HepG2 (cell line): ENCODE measurements at regions not wholly inside any gene's neighbourhood (a gene's known extent, or its start where the extent isn't known, plus 50 kb on each side); places are given as distances from the start of the nearest gene placed in this dataset.

Source experiments
- ATAC-seq: fragments of 200-7000 bp; cut with Tn5 transposase; 3 replicates; pipeline ENCODE4 v1.9.1; 2020; ENCODE audit warnings: mild to moderate bottlenecking, moderate library complexity
- BruUV-seq: library from RNA; stranded (reverse); fragments of 400-500 nt; replicated peaks from 2 replicates; lab custom pipeline; 2021; lab: Mats Ljungman, UMichigan
- CTCF ChIA-PET: fragments of 300-600 bp; formaldehyde crosslinking; extraction: SDS; loops from one replicate; lab custom pipeline; 2021; ENCODE audit warnings: low total read pairs, inconsistent platforms, low intra/inter-chr PET ratio; lab: Yijun Ruan, JAX
- POLR2A ChIA-PET: fragments of 350-600 bp; sonication (Branson Sonifier 250); formaldehyde crosslinking; loops from one replicate; lab custom pipeline; 2020; ENCODE audit warnings: antibody characterized with exemption, inconsistent platforms; lab: Yijun Ruan, JAX
- DNase-seq: peaks from one replicate; pipeline ENCODE4 v3.0.0-alpha.2; 2015; ENCODE audit warnings: low spot score
- FAIRE-seq: peaks from 3 replicates; lab custom pipeline; 2011; peaks lifted over from hg19 to GRCh38; lab: Jason Lieb, UNC
- H2AFZ ChIP-seq: one replicate; pipeline ENCODE4 v1.6.1; 2011; ENCODE audit warnings: low read length, inconsistent platforms
- H3K27ac ChIP-seq: fragments of 300-600 bp; 3 replicates; pipeline ENCODE4 v1.8.0; 2011; ENCODE audit warnings: mixed run types, mild to moderate bottlenecking, mixed read lengths, low read length, inconsistent platforms; ENCODE audit not compliant: insufficient read depth; ENCODE audit errors: extremely low read length
- H3K27me3 ChIP-seq, 2 experiments: fragments of 200-600 bp in 1 of 2; 2 replicates in 1 of 2; 3 replicates in 1 of 2; pipeline versions ENCODE4 v1.6.0 to v1.8.0; 2011; ENCODE audit warnings: low read length in 2 of 2, mild to moderate bottlenecking in 2 of 2, moderate library complexity in 2 of 2, inconsistent platforms in 1 of 2; ENCODE audit not compliant: insufficient read depth in 2 of 2, control insufficient read depth in 1 of 2
- H3K36me3 ChIP-seq, 2 experiments: fragments of 200-600 bp in 1 of 2; replicated peaks in 1 of 2; 2 replicates in 1 of 2; 3 replicates in 1 of 2; pipeline versions ENCODE4 v1.5.1 to v1.8.0; 2011; ENCODE audit warnings: low read length in 2 of 2, inconsistent platforms in 1 of 2; ENCODE audit not compliant: insufficient read depth in 2 of 2, control insufficient read depth in 1 of 2
- H3K4me1 ChIP-seq: 2 replicates; pipeline ENCODE4 v1.5.1; 2012; ENCODE audit warnings: low read length, inconsistent platforms; ENCODE audit not compliant: insufficient read depth
- H3K4me2 ChIP-seq: 2 replicates; pipeline ENCODE4 v1.6.0; 2011; ENCODE audit warnings: low read depth, low read length, inconsistent platforms
- H3K4me3 ChIP-seq, 3 experiments: fragments of 200-600 bp in 1 of 3; sonication (generic), shearing (Covaris generic) in 1 of 3; replicated peaks in 1 of 3; 2 replicates each; pipeline ENCODE4 v1.5.1; 2011 to 2016; ENCODE audit warnings: low read length in 3 of 3, inconsistent platforms in 2 of 3, low read depth in 2 of 3, mild to moderate bottlenecking in 2 of 3, control low read depth in 1 of 3, mixed read lengths in 1 of 3; ENCODE audit not compliant: insufficient read depth in 1 of 3
- H3K79me2 ChIP-seq: one replicate; pipeline ENCODE4 v1.6.1; 2011; ENCODE audit warnings: low read length, inconsistent platforms; ENCODE audit not compliant: insufficient read depth
- H3K9ac ChIP-seq: 2 replicates; pipeline ENCODE4 v1.6.0; 2011; ENCODE audit warnings: mild to moderate bottlenecking, low read depth, low read length, inconsistent platforms; ENCODE audit not compliant: insufficient read depth
- H3K9me3 ChIP-seq: 2 replicates; pipeline ENCODE4 v1.5.1; 2012; ENCODE audit warnings: mild to moderate bottlenecking, low read length
- H4K20me1 ChIP-seq: 2 replicates; pipeline ENCODE4 v1.6.0; 2011; ENCODE audit warnings: inconsistent platforms, mild to moderate bottlenecking, low read length, moderate library complexity; ENCODE audit not compliant: insufficient read depth
- ATF7 ChIP-seq, 2 experiments: fragments of 450-650 bp in 1 of 2; sonication (generic) in 1 of 2; formaldehyde crosslinking in 1 of 2; IDR thresholded peaks; 2 replicates each; pipeline versions ENCODE4 v1.4.0 to v1.6.1; 2016 to 2020; ENCODE audit warnings: antibody characterized with exemption in 1 of 2, mild to moderate bottlenecking in 1 of 2, missing genetic modification reagents in 1 of 2
- FOSL2 ChIP-seq: sonication (generic); formaldehyde crosslinking; IDR thresholded peaks from 2 replicates; pipeline ENCODE4 v1.4.0; 2020; ENCODE audit warnings: missing genetic modification reagents
- GABPA ChIP-seq, 2 experiments: IDR thresholded peaks; 2 replicates each; pipeline ENCODE4 v1.6.1; 2011 to 2016; ENCODE audit warnings: low read depth in 2 of 2, low read length in 1 of 2, missing biosample characterization in 1 of 2, missing genetic modification characterization in 1 of 2
- RBFOX2 ChIP-seq: fragments of 200-400 bp; formaldehyde crosslinking; IDR thresholded peaks from 2 replicates; pipeline ENCODE4 v1.6.1; 2017; ENCODE audit warnings: low read depth, mild to moderate bottlenecking, low read length
- SNAPC2 ChIP-seq: sonication (generic); formaldehyde crosslinking; IDR thresholded peaks from 2 replicates; pipeline ENCODE4 v1.8.1; 2022; ENCODE audit warnings: mild to moderate bottlenecking, missing genetic modification reagents
- ZNF180 ChIP-seq: sonication (generic); formaldehyde crosslinking; IDR thresholded peaks from 2 replicates; pipeline ENCODE4 v1.4.0; 2020; ENCODE audit warnings: low read depth, missing genetic modification reagents, borderline replicate concordance
- ZNF331 ChIP-seq: sonication (generic); formaldehyde crosslinking; IDR thresholded peaks from 2 replicates; pipeline ENCODE4 v1.4.0; 2020; ENCODE audit warnings: missing genetic modification reagents
- WGBS: methylation state at CpG from one replicate; pipeline ENCODE4 v1.1.6; 2017; ENCODE audit warnings: low lambda C conversion rate; 5-methylcytosine and 5-hydroxymethylcytosine counted together
- in situ Hi-C: cut with HindIII; loops from 2 replicates; pipeline ENCODE4 v1.10.0; 2017; ENCODE audit warnings: low pct_unique_long_range_greater_than_20kb; ENCODE audit not compliant: extremely low pct_ligation_motif_present
- intact Hi-C: fragments of 100-400 bp; cut with micrococcal nuclease; formaldehyde crosslinking; loops from one replicate; pipeline ENCODE4 v1.10.0; 2022; ENCODE audit not compliant: unreplicated experiment

DNA sequence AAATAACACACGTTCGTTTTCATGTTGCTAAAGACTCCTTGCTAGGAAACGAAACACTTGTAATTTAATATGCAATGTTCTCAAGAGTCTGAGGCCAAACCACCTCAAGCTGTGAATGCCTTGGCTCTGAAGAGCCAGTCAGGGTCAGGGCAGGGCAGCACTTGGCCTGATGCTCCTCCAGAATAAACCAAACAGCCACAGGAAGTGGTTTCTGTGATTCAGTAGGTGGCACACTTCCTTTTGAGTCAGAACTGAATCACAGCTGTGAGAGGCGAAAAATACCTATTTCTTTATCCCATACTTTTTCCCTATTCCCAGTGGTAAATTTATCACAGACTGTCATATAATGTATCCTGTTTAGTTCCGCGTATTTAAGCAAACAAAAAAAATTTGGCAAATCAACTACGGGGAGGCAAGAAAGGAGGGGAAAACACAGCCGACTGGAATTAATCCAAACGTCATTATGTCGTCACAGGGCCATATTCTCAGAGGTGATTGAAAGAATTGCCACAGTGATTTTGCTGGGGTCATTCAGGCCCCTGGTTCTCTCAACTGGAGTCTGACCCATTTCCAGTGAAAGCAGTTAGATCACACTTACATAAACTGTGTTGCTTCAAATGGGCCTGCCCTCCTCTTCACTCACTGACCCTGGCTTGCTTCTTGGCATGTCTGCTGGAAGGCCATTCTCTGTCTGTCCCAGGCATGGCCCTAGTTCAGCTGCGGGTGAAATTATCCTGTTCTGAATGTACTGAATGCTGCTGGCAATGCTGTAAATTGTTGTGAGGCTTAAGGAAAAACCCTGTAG is 71.2 kb downstream of the ARRDC3 start:
- DNase-seq = peak; percentile 31
- Histone ChIP-seq H3K4me1 (peaks cover 37% of the 10 kb centered on the region), H3K4me2 (no peak overlapping the region), H3K9me3 (no peaks in the 10 kb centered on the region), H3K79me2 (no peaks in the 10 kb centered on the region), H3K4me3 (no peak overlapping the region), H3K27ac (no peak overlapping the region), H2AFZ (no peak overlapping the region), H3K27me3 (no peaks in the 10 kb centered on the region), H3K36me3 (no peaks in the 10 kb centered on the region), H3K9ac (no peak overlapping the region), H4K20me1 (no peaks in the 10 kb centered on the region)
- 79% methylated on average over 11 of the region's 11 CpGs for WGBS
- POLR2A ChIA-PET = interaction anchor here (1.1 kb wide), 1 partner anchor 69 kb away, joined by 3 read pairs; no protein-coding TSS in a partner anchor
- FAIRE-seq = peak; percentile 48
- no peak for TF ChIP-seq ZNF331 (CRISPR knock-in tag)
- TF ChIP-seq FOSL2 (CRISPR knock-in tag) = peak; percentile 59
- TF ChIP-seq RBFOX2 = 0 out of 2 replicates have a peak, but pooled peaks have one; percentile 10
- no peak for TF ChIP-seq GABPA (IDR thresholded peaks at IDR 0.05; ENCODE audit: low read depth, low read length)
- TF ChIP-seq GABPA (CRISPR knock-in tag; IDR thresholded peaks at IDR 0.05; ENCODE audit: low read depth) = peak; percentile 60; the same call in 1 of the 2 replicates
- no peak for ATAC-seq
- intact Hi-C loops = loop anchor here (5.0 kb wide), 1 partner anchor 285 kb away; no protein-coding TSS in a partner anchor
- BruUV-seq = no TSS peak
- CTCF ChIA-PET = no interaction called here
- in situ Hi-C loops = no loop called here

DNA sequence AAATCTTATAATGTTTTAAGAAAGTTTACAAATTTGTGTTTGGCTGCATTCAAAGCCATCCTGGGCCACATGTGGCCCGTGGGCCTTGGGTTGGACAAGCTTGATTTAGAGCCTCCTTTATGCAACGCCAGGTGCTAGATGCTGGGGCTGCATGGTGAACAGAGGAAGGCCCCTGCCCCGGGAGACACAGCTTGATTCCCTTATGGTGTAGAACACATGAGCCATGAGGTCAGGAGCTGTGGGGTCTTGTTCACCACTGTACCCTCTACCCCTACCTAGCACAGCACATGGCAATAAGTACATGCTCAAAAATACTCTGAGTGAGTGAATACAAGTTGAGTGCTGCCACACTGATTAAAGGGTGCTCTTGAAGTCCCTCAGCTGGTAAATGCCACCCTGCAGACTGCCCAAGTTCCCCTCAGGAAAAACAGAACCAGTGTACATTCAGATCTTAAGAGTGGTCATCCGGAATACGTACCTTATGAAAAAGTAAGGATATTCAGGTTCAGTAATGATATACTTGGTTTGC is 71.9 kb downstream of the ARRDC3 start:
- WGBS = 99% methylated on average over 5 of the region's 5 CpGs
- no peaks in the 10 kb centered on the region for H3K9me3 ChIP-seq
- DNase-seq (no peak), ATAC-seq (no peak), FAIRE-seq (no peak)
- no peaks in the 10 kb centered on the region for H3K79me2 ChIP-seq
- H2AFZ ChIP-seq = no peak overlapping the region
- no peak overlapping the region for H3K27ac ChIP-seq
- intact Hi-C loops (loop anchor here (5.0 kb wide), 1 partner anchor 284 kb away; no protein-coding TSS in a partner anchor), in situ Hi-C loops (no loop called here)
- H3K4me2 ChIP-seq = no peak overlapping the region
- H3K36me3 ChIP-seq = no peaks in the 10 kb centered on the region
- no peaks in the 10 kb centered on the region for H4K20me1 ChIP-seq
- ChIA-PET CTCF (no interaction called here), POLR2A (interaction anchor here (1.1 kb wide), 1 partner anchor 70 kb away, joined by 3 read pairs; no protein-coding TSS in a partner anchor)
- H3K27me3 ChIP-seq = no peaks in the 10 kb centered on the region
- TF ChIP-seq ATF7 (IDR thresholded peaks at IDR 0.05) (no peak), ATF7 (CRISPR knock-in tag; IDR thresholded peaks at IDR 0.05) (no peak), ZNF180 (CRISPR knock-in tag) (no peak), SNAPC2 (CRISPR knock-in tag) (no peak)
- H3K4me3 ChIP-seq = no peak overlapping the region
- BruUV-seq = no TSS peak
- H3K9ac ChIP-seq = no peak overlapping the region
- peaks cover 37% of the 10 kb centered on the region for H3K4me1 ChIP-seq
